GM21367 (cell line): ENCODE measurements at regions not wholly inside any gene's neighbourhood (a gene's known extent, or its start where the extent isn't known, plus 50 kb on each side); places are given as distances from the start of the nearest gene placed in this dataset.

Source experiments
- ATAC-seq: cut with Tn5 transposase; IDR thresholded peaks from one replicate; pipeline ENCODE4 v1.9.1; 2021; ENCODE audit not compliant: unreplicated experiment

DNA sequence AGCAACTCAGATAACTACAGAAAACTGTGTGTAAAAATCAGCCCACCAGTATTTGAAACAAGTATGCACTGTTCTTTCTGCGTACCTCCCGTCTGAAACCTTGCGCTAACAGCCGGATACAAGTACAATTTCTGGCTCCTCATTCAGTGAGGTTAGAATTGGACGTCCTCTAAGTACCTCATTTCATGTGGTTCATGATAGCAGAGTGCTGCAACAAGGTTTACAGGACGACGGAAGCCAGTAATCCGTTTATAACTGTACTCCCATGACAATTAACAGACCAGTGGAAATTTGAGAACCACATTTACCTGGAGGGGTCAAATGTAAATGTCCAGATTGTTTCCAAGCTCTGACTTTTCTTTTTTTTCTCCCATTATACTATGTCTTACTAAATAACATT, 52.9 kb upstream of the TENM3 start:
- ATAC-seq, result no peak

- no peak for ATAC-seq
These were observed 50.6 kb upstream of the TENM3 start for GRCh38 chr4:182192511-182193181.

DNA sequence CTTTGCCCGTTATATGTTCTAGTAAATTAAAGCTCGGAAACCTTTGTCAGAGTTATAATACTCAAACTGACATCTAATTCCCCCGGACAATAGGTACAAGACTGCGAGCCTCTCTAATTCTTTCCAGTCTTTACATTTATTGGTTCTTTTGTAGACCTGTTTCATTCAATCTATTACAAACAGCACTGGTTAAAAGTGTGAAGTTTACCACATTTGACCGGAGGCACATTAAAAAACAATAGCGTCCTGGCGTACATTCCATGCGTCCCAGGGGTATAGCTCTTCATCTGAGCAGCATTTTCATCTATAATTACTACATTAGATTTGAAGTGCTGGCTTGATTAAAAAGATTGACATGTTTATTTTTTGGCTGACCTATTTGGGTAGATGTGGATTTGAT, 49.9 kb upstream of the TENM3 start:
- ATAC-seq, result no peak
